ENCODE measurements at regions not wholly inside any gene's neighbourhood (a gene's known extent, or its start where the extent isn't known, plus 50 kb on each side); places are given as distances from the start of the nearest gene placed in this dataset.

GRCh38 chr21:25080141-25080540, 527.1 kb downstream of the MRPL39 start:
- no peak overlapping the region for H2AFZ ChIP-seq (ENCODE audit: low read depth, low read length)
- no peaks in the 10 kb centered on the region for H3K36me3 Mint-ChIP-seq (ENCODE audit: low read depth, unreplicated experiment)
- no peaks in the 10 kb centered on the region for H3K79me2 ChIP-seq (ENCODE audit: insufficient read depth, low read length)
- FAIRE-seq (no peak), DNase-seq (ENCODE audit: low read depth) (peak; percentile 85)
- peaks cover 3% of the 10 kb centered on the region for H3K9me3 Mint-ChIP-seq (ENCODE audit: unreplicated experiment)
- H3K9me3 ChIP-seq (ENCODE audit: insufficient read depth, low read depth, low read length), result no peaks in the 10 kb centered on the region
- peaks cover 10% of the 10 kb centered on the region for H3K4me1 ChIP-seq (ENCODE audit: insufficient read depth, low read length)
- peak overlapping the region; percentile 22 for H3K4me2 ChIP-seq (ENCODE audit: low read length)
- H3K27ac ChIP-seq (ENCODE audit: low read depth, low read length), result no peak overlapping the region
- no peaks in the 10 kb centered on the region for H3K36me3 ChIP-seq (ENCODE audit: insufficient read depth, low read length)
- H3K27me3 ChIP-seq (ENCODE audit: insufficient read depth, low read length), result no peaks in the 10 kb centered on the region
- no peak overlapping the region for H3K4me3 ChIP-seq (ENCODE audit: insufficient read depth, low read depth, low read length)
- no peak for TF ChIP-seq CTCF (IDR thresholded peaks at IDR 0.05; ENCODE audit: insufficient read depth, low read depth, low read length)
- TF ChIP-seq EZH2 (IDR thresholded peaks at IDR 0.05; ENCODE audit: insufficient read depth, low read length), result no peak
- no peak overlapping the region for H3K27ac Mint-ChIP-seq (ENCODE audit: unreplicated experiment)
- no peaks in the 10 kb centered on the region for H4K20me1 ChIP-seq (ENCODE audit: insufficient read depth, low read length)
- H3K27me3 Mint-ChIP-seq (ENCODE audit: low read depth, unreplicated experiment), result no peaks in the 10 kb centered on the region
- H3K9ac ChIP-seq (ENCODE audit: low read length), result no peak overlapping the region
- no peak overlapping the region for H3K4me3 Mint-ChIP-seq (ENCODE audit: unreplicated experiment)
- peaks cover 4% of the 10 kb centered on the region for H3K4me1 Mint-ChIP-seq (ENCODE audit: low read depth, unreplicated experiment)

DNA sequence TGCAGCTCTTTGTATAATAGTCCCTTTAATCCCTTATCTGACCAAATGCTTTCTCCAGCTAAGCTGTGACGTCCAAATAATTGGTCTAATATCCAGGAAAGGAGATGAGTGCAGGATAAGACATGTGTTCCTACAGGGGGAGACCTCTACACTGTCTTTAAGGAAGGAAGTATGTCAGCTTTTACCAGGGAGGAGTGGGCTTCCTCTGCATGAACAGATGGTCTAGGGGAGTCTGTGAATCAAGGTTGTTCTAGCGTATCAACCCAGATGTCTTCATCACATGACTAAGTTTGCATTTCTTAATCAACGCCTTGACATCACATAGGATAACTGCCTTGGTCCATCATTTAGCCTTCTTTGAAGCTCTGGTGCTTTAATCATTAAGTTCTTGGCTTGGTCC, 528.2 kb downstream of the MRPL39 start:
- no peaks in the 10 kb centered on the region for H3K36me3 ChIP-seq (ENCODE audit: insufficient read depth, low read length)
- Mint-ChIP-seq H3K36me3 (ENCODE audit: low read depth, unreplicated experiment) (no peaks in the 10 kb centered on the region), H3K27me3 (ENCODE audit: low read depth, unreplicated experiment) (no peaks in the 10 kb centered on the region), H3K9me3 (ENCODE audit: unreplicated experiment) (no peaks in the 10 kb centered on the region), H3K4me3 (ENCODE audit: unreplicated experiment) (no peak overlapping the region), H3K4me1 (ENCODE audit: low read depth, unreplicated experiment) (peaks cover 4% of the 10 kb centered on the region), H3K27ac (ENCODE audit: unreplicated experiment) (no peak overlapping the region)
- no peaks in the 10 kb centered on the region for H4K20me1 ChIP-seq (ENCODE audit: insufficient read depth, low read length)
- H3K9me3 ChIP-seq (ENCODE audit: insufficient read depth, low read depth, low read length), result no peaks in the 10 kb centered on the region
- H3K27ac ChIP-seq (ENCODE audit: low read depth, low read length), result no peak overlapping the region
- no peak overlapping the region for H3K4me3 ChIP-seq (ENCODE audit: insufficient read depth, low read depth, low read length)
- no peaks in the 10 kb centered on the region for H3K27me3 ChIP-seq (ENCODE audit: insufficient read depth, low read length)
- FAIRE-seq (no peak), DNase-seq (ENCODE audit: low read depth) (no peak)
- H2AFZ ChIP-seq (ENCODE audit: low read depth, low read length), result no peak overlapping the region
- H3K4me1 ChIP-seq (ENCODE audit: insufficient read depth, low read length), result peaks cover 10% of the 10 kb centered on the region
- H3K4me2 ChIP-seq (ENCODE audit: low read length), result no peak overlapping the region
- no peaks in the 10 kb centered on the region for H3K79me2 ChIP-seq (ENCODE audit: insufficient read depth, low read length)
- no peak overlapping the region for H3K9ac ChIP-seq (ENCODE audit: low read length)
- TF ChIP-seq CTCF (IDR thresholded peaks at IDR 0.05; ENCODE audit: insufficient read depth, low read depth, low read length) (no peak), EZH2 (IDR thresholded peaks at IDR 0.05; ENCODE audit: insufficient read depth, low read length) (no peak)

GRCh38 chr21:25062061-25062460, 545.2 kb downstream of the MRPL39 start:
- H3K9me3 Mint-ChIP-seq (ENCODE audit: unreplicated experiment), result no peaks in the 10 kb centered on the region
- no peaks in the 10 kb centered on the region for H3K27me3 Mint-ChIP-seq (ENCODE audit: low read depth, unreplicated experiment)
- H3K27me3 ChIP-seq (ENCODE audit: insufficient read depth, low read length), result no peaks in the 10 kb centered on the region
- H3K79me2 ChIP-seq (ENCODE audit: insufficient read depth, low read length), result no peaks in the 10 kb centered on the region
- no peak overlapping the region for H3K27ac ChIP-seq (ENCODE audit: low read depth, low read length)
- FAIRE-seq, result no peak
- TF ChIP-seq CTCF (IDR thresholded peaks at IDR 0.05; ENCODE audit: insufficient read depth, low read depth, low read length) (no peak), EZH2 (IDR thresholded peaks at IDR 0.05; ENCODE audit: insufficient read depth, low read length) (no peak)
- no peaks in the 10 kb centered on the region for H3K9me3 ChIP-seq (ENCODE audit: insufficient read depth, low read depth, low read length)
- no peak overlapping the region for H3K4me2 ChIP-seq (ENCODE audit: low read length)
- no peaks in the 10 kb centered on the region for H3K36me3 ChIP-seq (ENCODE audit: insufficient read depth, low read length)
- no peak overlapping the region for H3K4me3 ChIP-seq (ENCODE audit: insufficient read depth, low read depth, low read length)
- no peak overlapping the region for H3K9ac ChIP-seq (ENCODE audit: low read length)
- no peaks in the 10 kb centered on the region for H3K4me1 Mint-ChIP-seq (ENCODE audit: low read depth, unreplicated experiment)
- H3K4me1 ChIP-seq (ENCODE audit: insufficient read depth, low read length), result no peaks in the 10 kb centered on the region
- H3K4me3 Mint-ChIP-seq (ENCODE audit: unreplicated experiment), result no peak overlapping the region
- no peak overlapping the region for H3K27ac Mint-ChIP-seq (ENCODE audit: unreplicated experiment)
- DNase-seq (ENCODE audit: low read depth), result peak; percentile 26
- no peaks in the 10 kb centered on the region for H3K36me3 Mint-ChIP-seq (ENCODE audit: low read depth, unreplicated experiment)
- H4K20me1 ChIP-seq (ENCODE audit: insufficient read depth, low read length), result no peaks in the 10 kb centered on the region
- no peak overlapping the region for H2AFZ ChIP-seq (ENCODE audit: low read depth, low read length)

Data from astrocyte (in vitro differentiated cells and primary cell).